ENCODE measurements at regions not wholly inside any gene's neighbourhood (a gene's known extent, or its start where the extent isn't known, plus 50 kb on each side); places are given as distances from the start of the nearest gene placed in this dataset.

DNA sequence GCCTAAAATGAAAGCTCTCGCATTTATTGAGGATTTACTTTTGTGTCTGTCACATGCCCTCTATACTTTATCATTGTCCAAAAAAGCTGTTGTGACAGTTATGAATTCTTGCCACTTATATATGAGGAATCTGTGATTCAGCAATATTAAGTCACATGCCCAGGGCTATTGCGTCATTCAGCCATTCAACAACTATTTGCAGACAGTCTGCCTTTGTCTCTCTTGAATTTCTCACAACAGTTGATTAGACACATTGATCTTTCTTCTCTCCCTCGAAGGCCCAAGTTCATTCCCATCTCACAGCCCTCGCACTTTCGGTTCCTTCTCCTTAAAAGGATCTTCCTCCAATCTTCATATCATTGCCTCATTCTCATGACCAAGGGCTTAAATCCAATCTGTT, 342.6 kb downstream of the MZT1 start:
- TF ChIP-seq POLR2A (IDR thresholded peaks at IDR 0.05; ENCODE audit: low read length) (no peak), GATA1 (IDR thresholded peaks at IDR 0.05; ENCODE audit: low read depth, low read length) (no peak)

All from erythroblast (primary cell).